ENCODE measurements at regions not wholly inside any gene's neighbourhood (a gene's known extent, or its start where the extent isn't known, plus 50 kb on each side); places are given as distances from the start of the nearest gene placed in this dataset.

DNA sequence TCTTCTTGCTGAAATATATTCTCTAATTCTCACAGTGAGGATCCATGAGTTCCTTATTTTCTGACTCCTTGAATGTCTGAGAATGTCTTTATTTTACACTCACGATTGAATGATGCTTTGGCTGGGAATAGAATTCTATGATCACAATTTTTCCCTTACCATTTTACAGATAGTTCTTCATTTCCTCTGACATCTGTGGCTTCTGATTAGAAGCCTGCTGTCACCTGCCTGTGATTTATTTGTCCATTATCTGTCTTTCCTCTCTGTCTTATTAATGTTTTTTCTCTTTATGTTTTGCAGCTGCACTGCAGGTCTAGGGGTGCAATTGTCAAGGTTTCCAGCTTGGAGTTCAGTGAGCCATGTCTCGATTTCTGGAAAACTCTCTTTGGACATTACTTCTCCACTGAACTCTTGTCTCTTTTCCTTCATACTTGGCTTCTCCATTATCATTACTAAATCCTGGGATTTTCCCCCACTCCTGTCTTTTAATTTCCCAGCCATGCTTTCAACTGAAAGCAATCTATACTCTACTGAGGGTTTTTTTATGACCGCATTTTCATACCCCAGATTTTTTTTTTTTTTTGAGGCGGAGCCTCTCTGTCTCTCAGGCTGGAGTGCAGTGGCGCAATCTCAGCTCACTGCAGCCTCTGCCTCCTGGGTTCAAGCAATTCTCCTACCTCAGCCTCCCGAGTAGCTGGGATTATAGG lies 85.8 kb upstream of the PRNP start:
- DNase-seq = no peak

DNA sequence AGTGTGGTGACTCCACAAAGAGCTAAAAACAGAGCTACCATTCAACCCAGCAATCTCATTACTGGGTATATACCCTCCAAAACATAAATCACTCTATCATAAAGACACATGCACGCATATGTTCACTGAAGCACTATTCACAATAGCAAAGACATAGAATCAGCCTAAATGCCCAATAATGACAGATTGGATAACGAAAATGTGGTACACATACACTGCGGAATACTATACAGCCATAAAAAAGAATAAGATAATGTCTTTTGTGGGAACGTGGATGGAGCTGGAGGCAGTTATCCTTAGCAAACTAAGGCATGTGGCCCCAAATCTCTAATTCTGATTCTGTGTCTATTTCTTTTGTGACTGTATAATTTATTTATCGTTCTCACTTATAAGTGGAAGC lies 89.0 kb upstream of the PRNP start:
- DNase-seq = no peak

DNA sequence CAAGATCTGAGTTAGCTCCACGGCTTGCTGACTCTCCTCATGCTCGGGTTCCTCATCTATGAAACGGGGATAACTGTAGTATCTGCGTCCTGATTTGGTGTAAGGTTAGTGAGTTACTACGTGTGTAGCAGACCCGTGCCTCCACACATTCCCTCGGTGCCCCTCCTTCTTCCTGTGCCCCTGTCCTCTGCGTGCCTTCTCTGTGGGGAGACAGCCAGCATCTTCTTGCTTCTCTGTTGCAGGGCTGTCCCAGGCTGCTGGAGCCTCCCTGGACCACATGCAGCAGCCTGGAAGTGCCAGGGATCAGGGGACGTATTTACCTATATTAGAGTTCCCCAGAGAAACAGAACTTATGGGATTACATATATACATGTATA lies 93.1 kb upstream of the PRNP start:
- DNase-seq = no peak

DNA sequence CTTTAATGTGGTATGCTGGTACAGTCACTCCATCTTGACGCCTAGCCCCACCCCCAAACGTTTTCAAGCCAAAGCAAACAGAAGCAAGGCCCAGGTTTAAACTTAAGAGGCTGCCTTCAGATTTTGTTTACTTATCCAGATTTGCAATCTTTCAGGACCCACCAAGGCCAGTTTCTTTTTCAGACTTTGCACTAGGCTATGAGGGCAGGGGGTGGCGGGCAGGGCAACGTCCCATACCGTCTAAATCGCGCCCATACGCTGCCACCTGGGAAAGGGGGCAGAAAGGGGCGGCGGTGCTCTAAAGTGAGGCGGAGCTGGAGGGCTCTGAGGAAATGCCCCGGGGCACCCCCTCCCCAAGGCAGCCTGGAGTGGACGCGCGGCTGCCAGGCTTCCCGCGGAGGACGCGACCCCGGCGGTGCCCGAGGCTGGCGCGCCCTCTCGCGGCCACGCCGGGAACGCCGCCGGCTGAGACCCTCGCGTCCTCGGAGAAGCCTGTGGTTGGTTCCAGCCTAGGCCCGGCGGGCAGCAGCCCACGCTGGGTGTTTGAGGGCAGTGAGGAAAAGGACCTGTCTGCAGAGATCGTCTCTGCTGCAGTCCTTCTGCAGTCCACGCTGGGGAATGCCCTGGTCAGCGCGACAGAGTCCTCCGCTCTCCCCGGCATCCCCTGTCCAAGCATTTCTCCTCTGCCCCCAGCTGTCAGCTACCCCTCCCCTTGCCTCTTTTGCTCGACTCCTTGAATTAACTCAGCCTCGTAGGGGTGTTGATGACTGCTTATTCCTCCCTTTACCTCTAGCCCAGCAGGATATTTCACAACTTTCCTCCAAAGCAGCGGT lies 93.7 kb upstream of the PRNP start:
- DNase-seq = peak; percentile 68

DNA sequence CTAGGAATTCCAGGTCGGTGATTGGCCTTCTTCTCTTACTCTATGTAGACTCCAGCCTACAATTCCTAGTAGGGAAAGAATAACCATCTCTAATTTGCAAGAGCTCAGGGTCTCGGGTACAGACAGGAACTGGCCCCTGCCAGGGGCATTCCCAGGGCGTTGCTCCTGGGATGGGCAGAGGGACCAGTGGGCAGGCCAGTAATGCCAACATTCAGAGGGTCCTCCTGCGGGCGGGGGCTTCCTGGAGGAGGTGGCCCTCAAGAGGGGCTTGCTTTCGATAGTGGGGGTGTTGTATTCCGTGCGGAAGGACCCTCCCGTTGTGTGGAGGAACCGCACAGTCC lies 94.3 kb upstream of the PRNP start:
- DNase-seq = no peak

DNA sequence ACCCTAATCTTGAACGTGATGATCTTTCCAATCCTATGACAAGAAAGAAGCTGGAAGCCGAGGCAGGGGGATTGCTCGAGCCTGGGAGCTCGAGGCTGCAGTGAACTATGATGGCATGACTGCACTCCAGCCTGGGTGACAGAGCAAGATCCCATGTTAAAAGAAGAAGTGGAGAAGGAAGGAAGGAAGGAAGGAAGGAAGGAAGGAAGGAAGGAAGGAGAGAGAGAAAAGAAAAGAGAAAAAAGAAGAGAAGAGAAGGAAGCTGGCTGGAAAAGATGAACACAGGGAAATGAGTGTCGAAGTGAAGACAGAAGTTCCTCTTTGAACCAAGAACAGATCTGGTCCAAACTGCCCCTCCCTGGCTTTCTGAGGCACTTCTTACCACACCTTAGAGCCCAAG lies 100.5 kb upstream of the PRNP start:
- DNase-seq = no peak

DNA sequence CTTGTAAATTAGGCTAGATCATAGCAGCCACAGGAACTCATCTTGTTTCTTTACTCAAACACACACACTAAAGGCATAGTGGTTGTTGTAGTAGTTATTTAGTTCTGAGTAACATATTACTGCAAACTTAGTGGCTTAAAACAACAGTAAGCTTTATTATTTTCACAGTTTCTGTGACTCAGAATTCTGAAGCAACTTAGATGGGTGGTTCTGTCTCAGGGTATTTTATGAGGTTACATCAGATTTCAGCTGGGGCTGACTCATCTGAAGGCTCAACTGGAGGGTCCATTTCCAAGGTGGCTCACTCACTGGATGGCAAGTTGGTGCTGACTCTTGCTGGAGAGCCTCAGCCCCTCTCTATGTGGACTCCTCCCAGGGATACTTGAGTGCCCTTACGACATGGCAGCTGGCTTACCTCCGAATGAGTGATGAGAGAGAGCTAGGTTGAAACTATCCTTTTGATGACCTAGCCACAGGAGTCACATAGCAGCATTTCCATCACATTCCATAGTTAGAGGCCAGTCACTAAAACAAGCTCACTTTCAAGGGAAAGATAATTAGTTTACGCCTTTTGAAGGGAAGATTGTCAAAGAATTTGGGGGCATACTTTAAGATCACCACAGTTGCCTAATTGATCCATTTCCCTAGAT lies 101.0 kb upstream of the PRNP start:
- no peak for DNase-seq

DNA sequence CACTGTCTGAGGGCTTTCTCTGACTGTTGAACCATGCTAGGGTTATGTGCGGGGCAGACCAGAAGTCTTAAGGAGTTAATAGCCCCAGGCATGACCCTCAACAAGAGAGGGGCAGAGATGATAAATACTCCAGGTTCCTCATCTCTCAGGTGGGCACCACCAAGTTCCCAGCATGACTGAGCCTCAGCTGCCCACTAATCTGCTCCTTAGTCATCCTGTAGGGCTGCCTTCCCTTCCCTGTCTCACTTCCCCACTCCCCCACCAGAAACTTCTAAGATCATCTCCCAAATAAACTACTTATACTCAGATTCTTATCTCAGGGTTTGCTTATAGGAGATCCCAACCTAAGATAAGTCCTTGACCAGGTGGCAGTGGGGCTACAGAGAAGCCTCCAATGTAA lies 101.7 kb upstream of the PRNP start:
- DNase-seq = no peak

DNA sequence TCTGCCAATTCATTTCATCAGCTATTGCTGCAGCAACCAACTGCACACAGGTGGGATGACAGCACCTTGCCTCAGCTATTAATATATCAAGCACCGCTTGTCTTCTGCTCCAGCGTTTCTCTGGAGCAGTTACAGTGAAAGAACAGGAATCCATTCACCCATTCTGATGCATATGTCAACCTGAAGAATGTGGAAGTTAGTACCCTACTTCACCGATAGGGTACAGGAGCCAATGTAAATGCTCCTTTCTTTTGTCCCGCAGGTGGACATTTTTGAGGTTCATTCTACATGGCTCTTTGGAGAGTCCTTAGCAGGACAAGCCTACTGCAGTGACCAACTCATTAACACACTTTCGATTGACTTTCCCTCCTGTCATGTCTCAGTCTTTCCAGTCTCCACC lies 104.4 kb upstream of the PRNP start:
- no peak for DNase-seq

DNA sequence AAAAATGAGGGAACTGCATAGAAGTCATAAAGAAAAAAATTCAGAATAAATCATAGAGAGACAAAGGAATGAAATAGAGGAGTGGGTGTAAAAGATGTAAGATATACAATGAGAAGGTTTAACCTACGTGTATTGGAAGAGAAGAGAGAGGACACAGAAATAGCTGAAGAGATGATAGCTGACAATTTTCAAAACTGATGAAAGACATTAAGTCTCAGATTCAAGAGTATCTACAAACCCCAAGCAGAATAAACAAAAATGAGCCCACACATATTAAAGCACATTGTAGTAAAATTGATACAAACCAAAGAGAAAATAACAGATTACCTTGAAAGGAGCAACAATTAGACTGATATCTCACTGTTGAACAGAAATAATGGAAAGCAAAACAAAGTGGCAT lies 107.9 kb upstream of the PRNP start:
- no peak for DNase-seq

DNA sequence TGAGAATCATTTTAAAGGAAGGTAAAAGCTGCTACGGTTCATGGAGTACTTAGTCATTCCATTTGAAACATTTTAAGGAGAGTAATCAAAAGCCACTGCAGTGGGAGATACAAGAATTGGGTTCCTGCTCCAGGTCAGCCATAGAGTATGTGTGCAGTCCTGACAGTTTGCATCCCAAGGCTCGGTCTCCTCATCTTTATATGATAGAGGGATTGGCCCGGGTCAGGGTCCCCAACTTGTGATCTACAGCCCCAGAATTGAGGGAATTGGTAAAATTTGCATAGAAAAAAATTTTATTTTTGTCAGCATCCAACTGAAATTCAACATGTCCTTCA lies 111.9 kb upstream of the PRNP start:
- DNase-seq = no peak

DNA sequence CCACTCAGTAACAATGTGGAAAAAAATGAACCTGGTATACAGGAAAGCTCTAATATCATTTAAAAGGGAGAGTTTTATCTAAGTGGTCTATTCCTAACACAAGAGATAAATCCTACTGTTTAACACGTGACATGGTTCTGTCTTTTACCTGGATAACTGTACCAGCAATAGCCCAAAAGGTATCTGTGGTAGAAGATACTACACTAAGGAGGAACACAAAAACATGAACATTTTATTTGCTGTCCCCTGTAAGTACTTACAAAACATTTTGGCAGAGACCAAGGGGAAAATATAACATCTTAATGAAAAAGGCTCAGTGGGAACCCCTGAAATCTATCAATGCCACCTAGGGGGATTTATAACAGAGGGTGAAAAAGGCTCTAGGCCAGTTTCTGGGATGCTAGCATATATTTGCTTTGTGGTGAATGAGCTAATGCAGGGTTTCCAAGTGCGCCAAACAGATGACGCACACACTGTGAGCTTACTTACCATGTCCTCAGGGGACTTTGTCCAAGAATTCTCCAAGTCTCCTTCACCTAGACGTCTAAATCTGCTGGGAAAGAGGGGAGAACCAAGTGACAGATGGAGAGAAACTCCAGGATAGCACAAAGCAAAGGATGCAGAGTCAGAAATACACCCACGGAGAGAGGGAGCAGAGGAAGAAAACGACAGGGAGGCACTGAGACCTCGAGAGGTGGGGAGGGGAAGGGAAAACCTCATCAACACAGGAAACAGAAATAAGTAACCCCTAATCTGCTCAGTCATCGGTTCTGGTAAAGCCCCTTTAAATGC lies 112.5 kb upstream of the PRNP start:
- DNase-seq = no peak

DNA sequence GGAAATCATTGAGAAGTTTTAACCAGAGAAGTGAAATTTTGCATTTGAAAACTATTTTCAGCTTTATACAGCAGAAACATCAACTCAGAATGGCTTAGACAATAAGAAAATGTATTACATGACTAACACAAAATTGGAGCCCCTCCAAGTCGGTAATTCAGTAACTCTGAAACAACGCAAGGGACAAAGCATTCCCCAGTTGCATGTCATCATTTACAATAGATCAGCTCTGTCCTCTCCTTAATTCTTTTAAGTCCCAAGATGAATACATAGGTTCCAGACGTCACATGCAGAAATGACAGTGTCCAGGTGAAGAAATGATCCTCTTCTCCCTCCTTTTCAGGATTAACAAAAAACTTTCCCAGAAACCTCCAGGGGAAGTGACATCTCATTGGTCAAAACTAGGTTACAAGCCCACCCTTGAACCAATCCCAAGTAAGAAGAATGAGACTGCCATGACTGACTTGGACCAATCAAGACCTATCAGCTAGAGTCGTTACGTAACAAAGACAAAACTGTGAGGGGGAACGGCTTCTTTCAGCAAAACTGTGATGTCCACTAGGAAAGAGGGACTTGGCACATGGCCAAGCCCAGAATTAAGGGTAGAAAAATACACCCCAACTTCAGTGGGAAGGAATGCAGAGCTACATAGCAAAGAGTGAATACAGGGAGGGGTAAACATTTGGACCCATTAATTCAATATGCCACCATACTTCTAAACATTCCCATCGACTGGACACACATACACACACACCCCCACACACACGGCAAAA lies 114.3 kb upstream of the PRNP start:
- DNase-seq = no peak

DNA sequence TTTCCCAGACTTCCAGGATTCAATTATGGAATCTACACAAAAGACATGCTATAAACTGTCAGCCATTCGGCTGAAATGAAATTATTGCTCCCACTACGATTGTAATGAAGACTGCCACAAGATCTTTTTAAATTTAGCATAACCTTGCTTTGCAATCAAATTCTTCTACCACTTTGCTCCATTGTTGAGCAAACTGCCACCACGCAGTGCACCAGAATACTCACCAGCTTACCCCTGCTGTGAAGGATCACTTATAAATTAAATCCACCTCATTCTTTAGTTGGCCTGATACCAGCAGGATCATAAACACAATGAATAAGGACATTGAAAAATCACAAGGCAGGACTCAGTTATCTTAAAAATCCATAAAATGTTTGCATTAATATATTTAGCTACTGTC lies 116.4 kb upstream of the PRNP start:
- DNase-seq = no peak

DNA sequence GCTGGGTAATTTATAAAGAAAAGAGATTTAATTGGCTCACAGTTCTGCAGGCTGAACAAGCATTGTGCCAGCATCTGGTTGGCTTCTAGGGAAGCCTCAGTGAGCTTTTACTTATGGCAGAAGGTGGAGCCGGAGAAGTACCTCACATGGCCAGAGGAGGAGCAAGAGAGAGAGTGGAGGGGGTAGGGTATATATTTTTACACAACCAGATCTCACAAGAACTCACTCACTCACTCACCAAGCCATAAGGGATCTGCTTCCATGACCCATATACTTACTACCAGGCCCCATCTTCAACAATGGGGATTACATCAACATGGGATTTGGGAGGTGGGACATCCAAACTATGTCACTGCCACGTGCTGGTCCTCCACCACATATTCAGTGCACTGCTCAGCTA lies 117.2 kb upstream of the PRNP start:
- DNase-seq = no peak

DNA sequence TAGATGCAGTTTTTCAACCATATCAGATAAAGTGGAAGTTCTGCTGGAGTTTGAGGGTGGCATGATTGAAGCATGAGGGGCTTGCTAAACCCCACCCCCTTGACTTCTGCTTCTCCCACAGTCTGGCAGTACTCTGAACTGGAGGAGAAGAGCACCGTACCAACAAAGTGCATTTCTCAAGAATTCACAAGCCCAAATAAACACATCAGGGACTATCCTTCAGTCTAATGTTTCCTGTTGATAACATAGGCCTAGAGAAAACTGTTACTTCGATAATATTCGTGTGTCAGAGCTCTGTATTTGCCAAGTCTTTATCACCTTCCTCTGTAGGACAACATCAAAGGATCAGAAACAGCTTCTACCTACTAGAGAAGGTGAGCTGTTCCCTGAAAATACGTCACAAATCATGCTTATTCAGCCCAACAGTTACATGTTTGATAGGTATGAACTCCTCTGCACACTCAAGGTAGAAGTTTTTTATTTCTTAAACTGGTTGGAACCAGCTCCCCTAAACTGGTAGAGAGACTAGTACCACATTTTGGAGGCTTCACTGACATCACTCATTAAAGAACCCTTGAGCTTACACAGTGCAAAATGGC lies 117.8 kb upstream of the PRNP start:
- DNase-seq = no peak

DNA sequence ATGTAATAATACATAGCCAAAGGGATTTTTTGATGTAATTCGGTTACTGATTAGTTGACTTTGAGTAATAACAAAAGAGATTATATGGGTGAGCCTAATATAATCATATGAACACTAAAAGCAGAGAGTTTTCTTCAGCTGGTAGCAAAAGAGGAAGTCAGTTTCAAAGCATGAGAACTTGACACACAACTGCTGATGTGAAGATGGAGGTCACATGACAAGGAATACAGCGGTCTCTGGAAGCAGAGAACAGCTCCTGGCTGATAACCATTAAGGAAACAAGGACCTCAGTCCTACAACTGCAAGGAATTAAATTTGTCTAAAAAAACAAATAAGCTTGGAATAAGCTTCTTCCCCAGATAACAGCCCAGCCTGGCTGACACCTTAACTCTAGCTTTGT lies 119.1 kb upstream of the PRNP start:
- no peak for DNase-seq

DNA sequence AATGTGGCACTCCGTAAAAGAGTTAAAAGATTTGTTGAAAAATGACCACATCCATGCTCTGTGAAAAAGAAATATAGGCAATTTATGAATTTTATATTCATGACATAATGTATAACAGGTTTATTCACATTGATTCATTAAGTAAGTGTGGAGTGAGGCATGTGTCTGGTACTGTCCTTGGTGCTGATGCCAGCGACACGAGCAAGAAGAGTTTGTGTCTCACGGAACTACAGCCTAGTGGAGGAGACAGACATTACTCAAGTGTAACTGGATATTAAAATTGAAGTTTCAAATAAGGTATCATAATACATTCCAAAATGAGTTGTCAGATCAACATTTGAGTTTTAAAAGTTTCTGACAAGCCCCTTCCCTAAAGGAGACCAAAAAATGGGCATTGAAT lies 122.7 kb upstream of the PRNP start:
- DNase-seq = no peak

DNA sequence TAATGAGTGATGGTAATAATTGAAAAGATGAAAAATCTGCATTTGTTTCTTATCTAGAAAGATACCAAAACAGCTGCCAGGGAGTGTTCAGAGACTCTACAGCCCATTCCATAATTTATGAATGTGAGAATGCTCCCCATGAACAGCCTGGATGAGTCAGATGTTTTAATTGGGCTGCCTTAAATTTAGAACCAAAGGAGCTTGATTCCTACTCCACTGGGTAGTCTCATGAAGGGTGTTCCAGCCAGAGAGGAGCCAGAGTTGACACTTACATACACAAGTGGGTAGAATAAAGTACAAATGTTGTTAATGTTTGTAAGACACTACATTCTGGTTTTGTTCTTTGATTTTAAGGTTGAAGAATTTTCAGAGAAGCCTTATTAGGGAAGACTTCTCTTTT lies 123.2 kb upstream of the PRNP start:
- no peak for DNase-seq

DNA sequence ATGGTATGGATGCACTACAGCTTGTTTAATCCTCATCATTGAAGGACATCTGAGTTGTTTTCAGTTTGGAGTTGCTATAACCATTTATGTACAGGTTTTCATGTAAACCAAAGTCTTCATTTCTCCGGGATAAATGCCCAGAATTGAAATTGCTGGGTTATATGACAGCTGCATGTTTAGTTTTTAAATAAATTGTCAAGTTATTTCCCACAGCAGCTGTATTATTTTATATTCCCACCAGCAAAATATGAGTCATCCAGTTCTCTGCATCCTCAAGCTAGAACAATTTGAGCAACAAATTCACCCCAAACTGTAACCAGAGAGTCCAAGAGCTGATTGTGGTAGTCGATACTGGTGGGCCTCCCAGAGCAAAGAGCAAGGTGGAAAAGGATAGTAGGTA lies 125.6 kb upstream of the PRNP start:
- no peak for DNase-seq

DNA sequence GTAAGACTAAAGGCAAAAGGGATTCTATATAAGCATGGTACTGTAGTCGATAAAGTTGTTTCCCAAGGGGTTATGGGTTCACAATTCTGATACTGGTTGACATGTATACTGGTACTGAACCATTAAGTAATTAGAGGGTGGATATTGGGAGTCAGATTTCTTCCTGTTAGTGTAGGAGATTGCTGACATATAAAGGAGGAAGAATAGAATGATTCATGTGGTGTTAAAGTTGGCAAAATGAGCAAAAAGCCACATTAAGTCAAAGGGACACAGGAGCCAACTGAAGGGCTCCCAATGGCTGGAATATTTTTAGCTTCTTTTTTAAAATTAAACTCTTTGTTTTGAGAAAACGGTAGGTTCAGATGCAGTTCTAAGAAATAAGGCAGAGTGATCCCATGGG lies 126.3 kb upstream of the PRNP start:
- no peak for DNase-seq

DNA sequence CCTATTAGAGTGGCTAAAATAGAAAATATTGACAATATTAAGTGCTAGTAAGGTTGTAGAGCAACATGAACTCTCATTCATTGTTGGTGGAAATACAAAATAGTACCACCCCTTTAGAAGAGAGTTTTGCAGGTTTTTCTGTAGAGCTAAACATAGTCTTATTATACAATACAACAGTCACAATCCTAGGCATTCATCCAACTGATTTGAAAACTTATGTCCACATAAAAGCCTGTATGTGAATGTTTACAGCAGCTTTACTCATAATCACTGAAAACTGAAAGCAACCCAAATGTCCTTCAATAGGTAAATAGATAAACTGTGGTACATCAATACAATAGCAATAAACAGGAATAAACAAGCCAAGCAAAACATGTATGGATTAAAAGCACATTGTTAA lies 127.2 kb upstream of the PRNP start:
- DNase-seq = no peak

DNA sequence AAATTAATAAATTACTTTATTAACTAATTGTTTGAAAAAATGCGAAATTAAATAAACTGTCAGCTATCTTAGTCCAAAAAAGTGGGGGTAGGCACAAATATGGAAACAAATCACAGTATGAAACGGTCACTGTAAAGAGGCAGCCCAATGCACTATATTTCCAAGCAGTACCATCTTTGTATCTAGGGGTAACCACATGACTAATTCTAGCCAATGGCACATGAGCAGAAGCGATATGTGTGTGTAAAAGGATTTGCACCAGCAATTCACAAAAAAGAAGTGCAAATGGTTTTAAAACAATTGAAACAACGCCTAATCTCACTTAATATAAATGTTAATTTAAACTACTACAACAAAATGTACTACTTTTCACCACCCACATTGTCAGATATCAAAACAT lies 129.5 kb upstream of the PRNP start:
- DNase-seq = no peak

Measured in activated T-cell treated with anti-CD3 and anti-CD28 coated beads, Interleukin-2, amount 50 U/mL, for 1 hour (primary cell).